IPS DF 19.7 (cell line): ENCODE measurements at regions not wholly inside any gene's neighbourhood (a gene's known extent, or its start where the extent isn't known, plus 50 kb on each side); places are given as distances from the start of the nearest gene placed in this dataset.
"Not testable (repeated sequence)": the region's sequence is repeated elsewhere in the genome, so short reads cannot be mapped to it uniquely, and the experiment has no call there.

Experiments used
- DNase-seq: peaks from one replicate; pipeline ENCODE4 v3.0.0-alpha.2; 2013; ENCODE audit warnings: low read depth, low spot score

GRCh38 chr20:4435671-4436455 is 186.8 kb upstream of the ADRA1D start:
- no peak for DNase-seq

- no peak for DNase-seq
Measured at GRCh38 chr20:4435225-4435624, 186.1 kb upstream of the ADRA1D start.

GRCh38 chr20:4434681-4435080 is 185.6 kb upstream of the ADRA1D start:
- no peak for DNase-seq

DNA sequence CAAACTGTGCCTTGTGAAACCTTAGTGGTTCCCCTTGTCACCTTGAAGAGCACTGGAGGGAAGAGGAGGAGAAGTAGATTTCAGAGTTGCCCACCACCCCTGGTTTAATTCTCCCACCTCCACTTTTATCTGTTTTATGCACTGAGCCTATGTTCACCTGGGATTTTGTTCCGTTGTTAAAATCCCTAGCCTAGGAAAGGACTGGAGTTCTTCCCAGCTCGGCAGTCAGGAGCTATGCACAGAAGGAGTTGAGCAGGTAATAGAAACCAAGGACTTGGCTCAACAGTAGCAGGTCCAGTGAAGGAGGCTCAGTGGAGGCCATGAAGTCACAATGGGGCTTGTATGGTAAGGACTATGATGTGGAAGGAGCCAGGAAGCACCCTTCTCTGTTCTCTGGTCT is 182.4 kb upstream of the ADRA1D start:
- no peak for DNase-seq

- DNase-seq, result not testable (repeated sequence)
Measured at GRCh38 chr20:4430826-4431225, 181.7 kb upstream of the ADRA1D start.

GRCh38 chr20:4427940-4428586 is 179.0 kb upstream of the ADRA1D start:
- DNase-seq, result no peak

- DNase-seq, result no peak
Measured at GRCh38 chr20:4418141-4418540, 169.1 kb upstream of the ADRA1D start.

DNA sequence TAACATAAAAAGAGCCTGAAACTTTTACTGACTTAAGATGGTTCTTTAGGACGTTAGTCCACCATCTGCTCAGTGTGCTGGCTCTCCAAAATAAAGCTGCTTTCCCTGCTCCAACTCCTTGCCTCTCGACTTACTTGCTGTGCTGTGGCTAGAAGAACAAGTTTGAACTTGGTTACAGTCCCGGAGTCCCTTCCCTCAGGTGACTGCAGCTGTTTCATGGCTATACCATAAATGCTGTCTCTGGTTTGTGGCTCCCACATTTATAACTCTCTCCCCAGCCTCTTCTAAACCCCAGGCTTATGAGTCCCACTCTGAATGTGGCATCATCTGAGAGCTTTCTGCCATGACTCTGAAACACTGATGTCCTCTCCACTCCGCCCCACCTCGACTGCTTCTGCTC is 166.2 kb upstream of the ADRA1D start:
- no peak for DNase-seq

DNA sequence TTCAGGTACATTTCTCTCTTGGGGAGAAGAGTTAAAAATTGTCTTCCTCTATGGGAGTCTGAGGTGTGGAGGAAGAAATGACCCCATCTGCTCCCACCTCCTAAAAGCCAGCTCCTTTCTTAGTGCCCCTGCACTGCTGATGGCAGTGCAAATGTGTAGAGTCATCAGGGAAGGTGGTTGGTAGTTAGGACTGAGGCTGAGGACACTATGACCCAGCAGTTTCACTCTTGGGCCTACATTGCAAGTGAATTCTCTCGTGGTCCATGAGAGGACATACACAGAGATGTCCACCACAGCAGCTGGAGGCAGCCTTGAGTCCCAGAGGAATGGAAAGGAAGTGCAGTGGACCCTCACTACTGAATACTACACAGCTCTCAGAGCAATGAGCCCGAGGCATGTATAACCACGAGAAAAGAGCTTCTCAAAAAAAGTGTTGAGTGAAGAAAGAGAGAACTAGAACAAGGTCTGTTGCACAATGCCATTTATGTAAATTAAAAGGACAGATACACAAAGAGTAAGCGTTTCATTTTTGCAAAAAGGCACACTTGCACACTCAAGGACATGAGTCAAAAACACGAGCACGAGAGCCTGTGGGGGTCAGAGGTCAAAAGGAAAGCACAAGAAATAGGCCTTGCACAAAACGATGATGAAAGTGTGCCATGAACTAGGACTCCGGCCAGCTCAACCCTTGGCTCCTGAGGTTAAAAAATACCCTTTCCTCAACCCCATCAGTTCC is 164.4 kb upstream of the ADRA1D start:
- DNase-seq, result no peak

DNA sequence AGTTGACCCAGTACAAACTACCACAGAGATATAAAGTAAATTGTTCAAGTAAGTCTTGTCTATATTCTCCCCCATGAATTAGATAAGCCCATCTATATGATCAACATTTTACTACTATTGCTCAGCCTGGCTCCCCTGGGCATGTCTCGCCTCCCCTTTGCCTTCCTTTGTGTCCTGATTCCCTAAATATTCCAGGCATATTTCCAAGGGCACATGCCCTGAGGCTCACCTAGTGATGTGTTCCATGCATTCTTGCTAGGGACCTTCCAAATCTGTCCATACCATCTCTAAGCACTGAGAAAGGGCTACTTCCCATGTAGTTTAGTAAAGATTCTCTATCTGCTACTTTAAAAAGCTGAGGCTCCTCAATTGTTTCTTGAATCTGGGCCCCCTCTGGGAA is 163.1 kb upstream of the ADRA1D start:
- no peak for DNase-seq

DNA sequence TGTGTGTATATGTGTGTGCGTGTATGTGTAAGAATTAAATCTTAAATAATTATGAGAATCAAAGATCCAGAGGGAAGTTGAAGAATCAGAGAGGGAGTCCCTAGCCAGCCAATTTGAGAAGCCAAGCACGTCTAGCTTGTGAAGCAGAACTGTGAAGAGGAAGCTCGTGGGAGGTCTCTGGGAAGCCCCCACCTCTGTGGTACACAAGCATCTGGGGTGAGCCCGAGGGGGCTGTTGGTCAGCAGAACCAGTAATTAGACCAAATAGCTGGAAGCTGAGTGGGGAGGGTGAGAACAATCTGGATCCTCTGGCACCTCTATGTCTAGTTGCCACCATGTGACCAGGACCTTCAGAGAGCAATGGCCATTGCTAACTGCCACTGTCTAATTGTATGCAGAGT is 162.7 kb upstream of the ADRA1D start:
- no peak for DNase-seq

DNA sequence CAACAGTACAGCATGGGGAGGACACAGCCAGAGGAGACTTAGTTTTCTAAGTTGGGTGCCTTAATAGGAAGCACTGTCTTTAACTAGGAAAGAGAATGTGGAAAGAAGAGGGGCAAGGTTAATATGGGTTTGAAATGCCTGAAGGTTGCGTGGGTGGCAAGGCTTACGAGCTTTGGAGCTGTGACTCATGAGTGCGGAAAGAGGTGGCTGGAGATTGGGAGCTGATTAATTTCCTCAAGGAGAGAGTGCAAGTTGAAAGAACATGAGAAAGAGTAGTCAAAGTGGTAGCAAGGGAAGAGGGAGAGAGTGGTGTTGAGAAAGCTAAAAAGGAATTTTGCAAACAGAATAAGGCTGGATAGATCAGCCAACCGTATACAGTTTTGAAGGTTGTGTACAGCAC is 157.5 kb upstream of the ADRA1D start:
- DNase-seq, result no peak

GRCh38 chr20:4401601-4402000 is 152.5 kb upstream of the ADRA1D start:
- no peak for DNase-seq

DNA sequence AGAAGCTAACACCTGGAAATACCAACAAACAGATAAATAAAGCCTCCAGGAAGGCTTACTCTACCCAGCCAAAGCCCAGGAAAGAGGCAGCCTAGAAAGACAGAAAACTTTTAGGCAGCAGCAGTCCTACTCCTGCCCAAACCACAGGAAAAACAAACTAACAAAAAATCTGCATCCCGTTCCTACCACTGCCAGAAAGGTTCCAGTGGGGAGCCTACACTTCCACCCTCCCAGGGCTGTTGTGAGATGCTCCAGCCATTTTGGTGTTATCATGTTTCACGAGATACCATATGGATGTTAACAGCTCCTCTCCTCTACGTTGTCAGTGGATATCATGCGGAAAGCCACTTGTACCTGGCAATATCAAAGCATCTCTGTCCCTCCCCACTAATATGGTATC is 135.9 kb upstream of the ADRA1D start:
- DNase-seq, result no peak

DNA sequence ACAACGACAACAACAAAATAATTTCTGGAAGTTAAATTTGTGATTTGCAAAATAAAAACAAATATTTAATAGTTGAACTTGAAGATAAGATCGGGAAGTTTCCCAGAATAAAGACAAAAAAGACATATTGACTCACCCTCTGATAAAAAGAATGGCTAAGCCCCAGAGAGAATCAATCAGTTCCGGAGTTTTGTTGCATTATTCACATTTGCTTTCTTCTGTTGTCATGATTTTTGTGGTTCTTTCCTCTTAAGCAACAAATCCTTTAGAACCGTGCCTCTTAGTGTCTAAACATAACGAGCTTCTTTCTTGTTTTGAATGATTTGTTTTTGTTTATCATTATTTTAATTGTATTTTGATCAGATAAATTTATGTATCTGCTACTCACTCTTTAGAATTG is 134.9 kb upstream of the ADRA1D start:
- DNase-seq, result no peak

DNA sequence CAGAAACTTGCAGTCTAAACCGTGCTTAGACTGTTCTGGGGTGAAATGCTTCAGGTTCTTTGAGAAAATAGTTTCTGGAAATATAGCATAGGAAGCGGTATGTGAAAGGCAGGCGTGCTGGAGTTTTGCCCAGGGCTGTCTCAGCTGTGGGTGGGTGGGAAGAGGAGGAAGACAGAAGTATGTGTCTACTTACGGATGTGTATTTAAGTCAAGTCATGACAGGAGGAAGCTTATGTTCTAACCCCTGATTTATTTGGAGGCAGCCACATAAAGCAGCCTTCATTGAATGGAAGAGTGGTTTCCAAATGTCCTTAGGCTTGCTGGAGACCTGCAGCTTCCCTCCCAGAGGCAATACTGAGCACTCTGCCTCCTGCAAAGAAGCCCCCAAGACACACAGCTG is 126.8 kb upstream of the ADRA1D start:
- DNase-seq, result no peak

GRCh38 chr20:4373454-4373853 is 124.4 kb upstream of the ADRA1D start:
- DNase-seq, result no peak

DNA sequence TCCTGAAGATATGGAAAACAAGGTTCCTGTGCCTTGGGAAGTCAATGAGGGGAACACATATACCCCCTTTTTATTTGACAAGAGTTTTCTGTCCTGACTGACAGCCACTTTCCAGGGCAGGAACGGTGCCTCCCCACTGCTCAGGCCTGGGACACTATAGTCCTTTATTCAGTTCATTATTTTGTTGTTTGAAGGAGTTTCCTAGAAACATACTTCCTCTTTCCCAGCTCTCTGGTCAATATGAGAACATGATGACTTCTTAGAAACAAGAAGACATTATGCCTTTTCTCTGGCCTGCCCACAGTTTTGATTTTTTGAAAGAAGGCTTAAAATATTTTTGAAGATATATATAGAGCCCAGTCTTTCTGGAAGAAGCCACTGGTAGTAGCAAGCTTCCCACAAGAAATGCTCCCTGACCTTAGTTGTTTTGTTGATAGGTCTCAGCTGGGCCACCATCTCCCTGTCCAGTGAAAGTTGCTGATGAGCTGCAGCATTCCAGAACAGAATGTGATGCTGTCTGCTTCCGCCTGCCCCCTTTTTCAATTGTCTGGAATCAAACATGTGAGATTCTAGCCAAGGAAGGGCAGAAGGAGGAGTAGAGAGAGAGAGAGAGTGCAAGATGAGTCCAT is 122.7 kb upstream of the ADRA1D start:
- DNase-seq, result no peak

DNA sequence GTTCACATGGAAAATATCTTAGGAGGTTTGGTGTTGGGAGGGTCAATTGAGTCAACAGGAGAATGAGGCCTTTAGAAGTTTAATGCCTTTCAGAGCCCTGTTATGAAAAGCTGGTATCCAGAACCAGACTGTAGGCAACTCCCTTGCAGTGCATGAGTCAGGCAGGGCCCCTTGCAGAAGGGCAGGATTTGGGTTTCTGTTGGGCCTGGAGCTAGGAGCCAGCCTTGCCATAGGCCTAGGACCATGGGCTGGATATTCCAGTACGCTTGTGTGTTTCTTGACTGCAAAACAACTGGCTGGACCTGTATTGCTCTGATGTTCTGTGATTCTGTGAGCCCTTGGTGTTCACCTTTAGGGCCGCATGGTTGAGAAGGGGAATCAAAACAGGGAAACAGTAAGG is 121.8 kb upstream of the ADRA1D start:
- no peak for DNase-seq

DNA sequence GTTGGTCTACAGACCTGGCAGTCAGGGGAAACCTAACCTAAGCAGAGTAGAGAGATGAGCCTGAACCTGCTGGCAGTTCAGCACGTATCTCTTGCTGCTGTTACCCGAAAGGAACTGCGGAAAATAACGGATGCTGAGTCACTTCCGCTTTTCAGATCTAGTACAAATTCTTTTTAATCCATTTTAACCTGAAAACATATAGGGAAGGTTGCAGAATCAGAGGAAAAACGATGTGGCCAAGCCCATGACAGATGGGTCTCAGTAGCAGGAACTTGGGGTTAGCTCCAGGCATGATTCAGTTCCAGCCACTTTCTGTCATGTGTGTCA is 120.7 kb upstream of the ADRA1D start:
- no peak for DNase-seq

GRCh38 chr20:4369119-4369797 is 120.2 kb upstream of the ADRA1D start:
- DNase-seq, result no peak

DNA sequence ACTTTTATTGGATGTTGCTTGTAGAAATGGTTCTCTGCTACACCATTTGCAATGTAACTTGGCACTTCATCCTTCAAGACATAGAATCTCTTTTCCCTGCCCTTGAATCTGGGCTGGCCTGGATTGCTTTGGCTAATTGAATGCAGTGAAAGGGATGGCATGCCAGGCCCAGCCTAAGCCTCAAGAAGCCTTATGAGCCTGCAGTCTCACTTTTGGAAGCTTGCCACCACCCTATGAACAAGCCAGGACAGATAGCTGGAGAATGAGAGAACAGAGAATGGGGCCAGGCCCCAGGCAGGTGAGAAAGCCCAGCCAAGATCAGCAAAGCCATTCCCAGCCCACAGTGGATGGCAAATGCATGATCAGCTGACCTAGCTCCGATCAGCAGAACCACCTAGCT is 117.0 kb upstream of the ADRA1D start:
- DNase-seq, result no peak
